H1 (cell line): ENCODE measurements at regions not wholly inside any gene's neighbourhood (a gene's known extent, or its start where the extent isn't known, plus 50 kb on each side); places are given as distances from the start of the nearest gene placed in this dataset.
A peak's percentile ranks its signal among the peaks of the same experiment; 100 is the strongest.

Source experiments
- CTCF ChIA-PET: fragments of 300-600 bp; sonication (Branson Sonifier 250); formaldehyde crosslinking; loops from one replicate; lab custom pipeline; 2021; ENCODE audit not compliant: partially characterized antibody; lab: Charles Lee
- POLR2A ChIA-PET: fragments of 300-600 bp; sonication (Branson Sonifier 250); formaldehyde crosslinking; loops from one replicate; lab custom pipeline; 2021; ENCODE audit warnings: inconsistent platforms; ENCODE audit not compliant: partially characterized antibody; lab: Charles Lee
- DNase-seq, 2 experiments: peaks; one replicate each; pipeline versions ENCODE4 v3.0.0 to v3.0.0-alpha.2; 2010 to 2022; ENCODE audit warnings: low spot score in 2 of 2, low read depth in 1 of 2, mixed read lengths in 1 of 2
- FAIRE-seq: peaks from 2 replicates; lab custom pipeline; 2011; peaks lifted over from hg19 to GRCh38; lab: Jason Lieb, UNC
- H2AFZ ChIP-seq: 2 replicates; pipeline ENCODE4 v1.8.1; 2012; ENCODE audit warnings: low read length, inconsistent platforms
- H2AK5ac ChIP-seq: 2 replicates; pipeline ENCODE4 v1.6.1; 2013; ENCODE audit warnings: low read depth, low read length
- H2BK120ac ChIP-seq: replicated peaks from 2 replicates; pipeline ENCODE3; 2013; ENCODE audit warnings: low read depth, low read length, inconsistent platforms
- H2BK12ac ChIP-seq: 2 replicates; pipeline ENCODE4 v1.6.1; 2013; ENCODE audit warnings: low read depth, low read length
- H2BK15ac ChIP-seq: 2 replicates; pipeline ENCODE4 v1.6.1; 2013; ENCODE audit warnings: low read length
- H2BK20ac ChIP-seq: 2 replicates; pipeline ENCODE4 v1.6.1; 2013; ENCODE audit warnings: low read length
- H2BK5ac ChIP-seq: 2 replicates; pipeline ENCODE4 v1.6.1; 2013; ENCODE audit warnings: low read depth, low read length
- H3K14ac ChIP-seq: 2 replicates; pipeline ENCODE4 v1.6.1; 2013; ENCODE audit warnings: inconsistent platforms; ENCODE audit not compliant: insufficient read length
- H3K18ac ChIP-seq: 2 replicates; pipeline ENCODE4 v1.6.1; 2013; ENCODE audit warnings: low read length; ENCODE audit errors: extremely low read depth
- H3K23ac ChIP-seq: 2 replicates; pipeline ENCODE4 v1.6.1; 2013; ENCODE audit warnings: inconsistent platforms; ENCODE audit not compliant: insufficient read length
- H3K23me2 ChIP-seq: 2 replicates; pipeline ENCODE4 v1.6.1; 2013; ENCODE audit warnings: low read depth, low read length
- H3K27ac ChIP-seq: 2 replicates; pipeline ENCODE4 v1.6.1; 2011; ENCODE audit warnings: low read depth, low read length, inconsistent platforms
- H3K27me3 ChIP-seq, 4 experiments: replicated peaks in 1 of 4; 1 replicate in 1 of 4; 2 replicates in 3 of 4; pipeline versions ENCODE4 v1.6.1 to v1.8.1; 2011 to 2013; ENCODE audit warnings: low read length in 3 of 4, mild to moderate bottlenecking in 3 of 4, inconsistent platforms in 2 of 4, mixed read lengths in 2 of 4, moderate library complexity in 1 of 4; ENCODE audit not compliant: control insufficient read depth in 3 of 4, insufficient read depth in 3 of 4; ENCODE audit errors: extremely low read depth in 1 of 4
- H3K36me3 ChIP-seq, 4 experiments: 2 replicates each; pipeline versions ENCODE4 v1.6.1 to v1.8.1; 2011 to 2013; ENCODE audit warnings: mild to moderate bottlenecking in 4 of 4, low read length in 3 of 4, moderate library complexity in 2 of 4, control low read depth in 1 of 4, inconsistent platforms in 1 of 4; ENCODE audit not compliant: insufficient read depth in 4 of 4, control insufficient read depth in 2 of 4
- H3K4ac ChIP-seq: replicated peaks from 2 replicates; pipeline ENCODE3; 2013; ENCODE audit warnings: low read length, low read depth, mixed read lengths, inconsistent platforms; ENCODE audit not compliant: insufficient read length
- H3K4me1 ChIP-seq, 4 experiments: replicated peaks in 1 of 4; 1 replicate in 1 of 4; 2 replicates in 3 of 4; pipeline versions ENCODE4 v1.6.1 to v1.8.1; 2011 to 2013; ENCODE audit warnings: low read length in 3 of 4, inconsistent platforms in 2 of 4, mixed read lengths in 1 of 4; ENCODE audit not compliant: insufficient read depth in 4 of 4, control insufficient read depth in 3 of 4
- H3K4me2 ChIP-seq, 2 experiments: 2 replicates each; pipeline versions ENCODE4 v1.6.1 to v1.8.1; 2011 to 2013; ENCODE audit warnings: low read depth in 2 of 2, low read length in 2 of 2, control low read depth in 1 of 2, inconsistent platforms in 1 of 2, mild to moderate bottlenecking in 1 of 2; ENCODE audit not compliant: insufficient read depth in 1 of 2
- H3K4me3 ChIP-seq, 4 experiments: fragments of 200-600, 300-600 bp in 1 of 4; sonication (generic), shearing (Covaris generic), sonication (Bioruptor Twin) in 1 of 4; 2 replicates each; pipeline versions ENCODE4 v1.5.1 to v1.8.1; 2011 to 2016; ENCODE audit warnings: low read length in 4 of 4, low read depth in 3 of 4, control low read depth in 2 of 4, inconsistent platforms in 2 of 4, mild to moderate bottlenecking in 2 of 4, mixed read lengths in 1 of 4, moderate library complexity in 1 of 4; ENCODE audit not compliant: insufficient read depth in 2 of 4; ENCODE audit errors: extremely low read depth in 1 of 4
- H3K56ac ChIP-seq: replicated peaks from 2 replicates; pipeline ENCODE3; 2013; ENCODE audit warnings: low read depth, mild to moderate bottlenecking, mixed read lengths, low read length, inconsistent platforms; ENCODE audit not compliant: insufficient read length
- H3K79me1 ChIP-seq: 2 replicates; pipeline ENCODE4 v1.6.1; 2013; ENCODE audit warnings: low read depth, low read length, control low read depth
- H3K79me2 ChIP-seq, 2 experiments: 2 replicates each; pipeline versions ENCODE4 v1.6.1 to v1.8.1; 2012 to 2013; ENCODE audit warnings: low read length in 2 of 2, mild to moderate bottlenecking in 2 of 2, inconsistent platforms in 1 of 2; ENCODE audit not compliant: insufficient read depth in 2 of 2, control insufficient read depth in 1 of 2
- H3K9ac ChIP-seq, 4 experiments: replicated peaks in 1 of 4; 1 replicate in 1 of 4; 2 replicates in 3 of 4; pipeline versions ENCODE4 v1.6.1 to v1.8.1; 2011 to 2013; ENCODE audit warnings: low read depth in 3 of 4, low read length in 3 of 4, control low read depth in 2 of 4, mild to moderate bottlenecking in 2 of 4, moderate library complexity in 2 of 4, inconsistent platforms in 1 of 4; ENCODE audit errors: extremely low read depth in 1 of 4
- H3K9me3 ChIP-seq, 2 experiments: 2 replicates each; pipeline versions ENCODE4 v1.6.1 to v1.8.1; 2012 to 2013; ENCODE audit warnings: mild to moderate bottlenecking in 2 of 2, moderate library complexity in 2 of 2, control low read depth in 1 of 2, inconsistent platforms in 1 of 2, low read depth in 1 of 2, low read length in 1 of 2, mixed read lengths in 1 of 2; ENCODE audit not compliant: insufficient read depth in 2 of 2
- H4K20me1 ChIP-seq, 2 experiments: replicated peaks in 1 of 2; 2 replicates each; pipeline versions ENCODE3 to v1.8.1; 2011 to 2013; ENCODE audit warnings: inconsistent platforms in 2 of 2, low read length in 2 of 2, mild to moderate bottlenecking in 1 of 2; ENCODE audit not compliant: insufficient read depth in 2 of 2, control insufficient read depth in 1 of 2
- H4K5ac ChIP-seq: 2 replicates; pipeline ENCODE4 v1.6.1; 2013; ENCODE audit warnings: low read length, low read depth, mixed read lengths, inconsistent platforms; ENCODE audit not compliant: insufficient read length
- H4K8ac ChIP-seq: 2 replicates; pipeline ENCODE4 v1.8.0; 2013; ENCODE audit warnings: mild to moderate bottlenecking, moderate library complexity, low read length, inconsistent platforms; ENCODE audit not compliant: insufficient read depth; ENCODE audit errors: extremely low read depth
- H4K91ac ChIP-seq: replicated peaks from 2 replicates; pipeline ENCODE3; 2013; ENCODE audit warnings: low read length, mixed read lengths, inconsistent platforms; ENCODE audit not compliant: insufficient read length
- CBX5 ChIP-seq: fragments of 300-800, 300-1000 bp; sonication (generic); IDR thresholded peaks from 2 replicates; pipeline ENCODE4 v1.7.1; 2016; ENCODE audit warnings: antibody characterized with exemption, low read length, low read depth
- CREB1 ChIP-seq: IDR thresholded peaks from 2 replicates; pipeline ENCODE4 v1.6.1; 2012; ENCODE audit warnings: inconsistent platforms
- HDAC6 ChIP-seq: IDR thresholded peaks from one replicate; pipeline ENCODE4 v1.7.1; 2012; ENCODE audit warnings: low read depth, mild to moderate bottlenecking, inconsistent platforms, low read length, moderate library complexity
- KDM4A ChIP-seq: IDR thresholded peaks from one replicate; pipeline ENCODE4 v1.7.1; 2012; ENCODE audit warnings: low read depth, mild to moderate bottlenecking, moderate library complexity, low read length, inconsistent platforms; ENCODE audit not compliant: severe bottlenecking
- MAFK ChIP-seq: IDR thresholded peaks from 2 replicates; pipeline ENCODE4 v1.6.1; 2012; ENCODE audit warnings: low read depth, mild to moderate bottlenecking, improper control_type of control experiment, low read length
- NRF1 ChIP-seq: IDR thresholded peaks from 2 replicates; pipeline ENCODE4 v1.6.1; 2011; ENCODE audit warnings: mild to moderate bottlenecking, low read depth, low read length, improper control_type of control experiment
- PHF8 ChIP-seq: fragments of 200-600 bp; sonication (generic); conservative IDR thresholded peaks from 2 replicates; pipeline ENCODE4 v1.7.1; 2012; ENCODE audit warnings: low read depth, mild to moderate bottlenecking, inconsistent platforms, low read length, moderate library complexity
- SP2 ChIP-seq: IDR thresholded peaks from 2 replicates; pipeline ENCODE4 v1.6.1; 2012; ENCODE audit warnings: mild to moderate bottlenecking, low read length, inconsistent platforms
- TAF7 ChIP-seq: optimal IDR thresholded peaks from 2 replicates; pipeline ENCODE3; 2011; ENCODE audit warnings: low read depth, mild to moderate bottlenecking, inconsistent platforms, low read length, moderate library complexity, borderline replicate concordance
- TBP ChIP-seq: IDR thresholded peaks from 2 replicates; pipeline ENCODE4 v1.6.1; 2011; ENCODE audit warnings: low read depth, low read length, improper control_type of control experiment
- WGBS, 2 experiments: shearing (Covaris generic) in 1 of 2; methylation state at CpG; one replicate each; pipeline versions ENCODE4 v1.1.6 to v1.1.7; 2013 to 2015; ENCODE audit warnings: low lambda C conversion rate in 2 of 2, mixed read lengths in 2 of 2, inconsistent platforms in 1 of 2, low coverage in 1 of 2, missing lambda C conversion rate in 1 of 2; ENCODE audit not compliant: insufficient replicate concordance in 2 of 2, insufficient coverage in 1 of 2, insufficient read length in 1 of 2; ENCODE audit errors: extremely low coverage in 1 of 2, missing lambda C conversion rate in 1 of 2; 5-methylcytosine and 5-hydroxymethylcytosine counted together
- TF ChIP-seq, protein P1 (sequence below): IDR thresholded peaks from 2 replicates; pipeline ENCODE4 v1.6.1; 2011; ENCODE audit warnings: low read length, improper control_type of control experiment
- TF ChIP-seq, protein P2 (sequence below): IDR thresholded peaks from 2 replicates; pipeline ENCODE4 v1.6.1; 2012; ENCODE audit warnings: inconsistent platforms
- TF ChIP-seq, protein P3 (sequence below): IDR thresholded peaks from 2 replicates; pipeline ENCODE4 v1.6.1; 2012; ENCODE audit warnings: inconsistent platforms

DNA sequence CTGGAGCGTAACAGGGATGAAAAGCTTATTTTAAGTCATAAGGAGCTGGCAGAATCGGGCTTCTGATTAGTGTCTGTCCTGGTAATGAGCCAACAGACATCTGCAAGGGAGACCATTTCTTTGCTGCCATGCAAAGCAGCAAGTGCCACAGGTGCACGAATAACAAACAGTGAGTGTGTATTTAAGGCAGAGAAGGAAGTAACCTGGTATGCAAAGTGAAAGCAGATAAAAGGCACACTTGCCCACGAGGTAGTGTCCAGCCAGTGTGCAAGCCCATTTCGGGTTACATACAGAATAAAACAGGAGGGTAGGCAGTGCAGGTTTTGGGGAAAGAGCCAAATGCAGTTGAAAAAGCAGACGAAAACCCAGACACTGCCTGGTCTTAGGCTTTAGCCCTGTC lies 1153.7 kb downstream of the SI start:
- FAIRE-seq (no peak), DNase-seq (no peak)
- Histone ChIP-seq H4K8ac (no peak overlapping the region), H4K91ac (no peak overlapping the region), H3K27ac (no peak overlapping the region), H2BK12ac (0 out of 2 replicates have a peak overlapping the region, but pooled peaks have one; percentile 19), H3K14ac (no peak overlapping the region), H3K4me1 (peaks cover 0 to 4% (median 2%) of the 10 kb centered on the region in 4 experiments; a peak in 2 of 7 replicates), H4K5ac (no peak overlapping the region), H4K20me1 (no peaks in the 10 kb centered on the region), H3K9ac (no peak overlapping the region), H3K36me3 (no peaks in the 10 kb centered on the region; a peak in 1 of 8 replicates), H3K79me1 (no peaks in the 10 kb centered on the region), H3K4ac (no peak overlapping the region), H3K56ac (no peak overlapping the region), H3K9me3 (no peaks in the 10 kb centered on the region; a peak in 1 of 4 replicates), H2BK5ac (peak overlapping the region; percentile 28; the same call in 1 of the 2 replicates), H2AK5ac (no peak overlapping the region), H3K4me2 (no peak overlapping the region), H3K23ac (no peak overlapping the region), H2AFZ (peak overlapping the region; percentile 76; the same call in 1 of the 2 replicates), H2BK120ac (no peak overlapping the region), H3K23me2 (no peaks in the 10 kb centered on the region), H3K18ac (no peak overlapping the region), H3K4me3 (no peak overlapping the region), H2BK15ac (no peak overlapping the region), H2BK20ac (no peak overlapping the region), H3K79me2 (no peaks in the 10 kb centered on the region), H3K27me3 (no peaks in the 10 kb centered on the region)
- ChIA-PET CTCF (interaction anchor here (1.7 kb wide), 1 partner anchor 26 kb away, joined by 5 read pairs; no protein-coding TSS in a partner anchor), POLR2A (no interaction called here)
- 77% methylated on average over 6 of the region's 6 CpGs; no CpG with 5 or more reads in 1 of the 2 experiments for WGBS, 2 experiments
- TF ChIP-seq, protein P1, sequence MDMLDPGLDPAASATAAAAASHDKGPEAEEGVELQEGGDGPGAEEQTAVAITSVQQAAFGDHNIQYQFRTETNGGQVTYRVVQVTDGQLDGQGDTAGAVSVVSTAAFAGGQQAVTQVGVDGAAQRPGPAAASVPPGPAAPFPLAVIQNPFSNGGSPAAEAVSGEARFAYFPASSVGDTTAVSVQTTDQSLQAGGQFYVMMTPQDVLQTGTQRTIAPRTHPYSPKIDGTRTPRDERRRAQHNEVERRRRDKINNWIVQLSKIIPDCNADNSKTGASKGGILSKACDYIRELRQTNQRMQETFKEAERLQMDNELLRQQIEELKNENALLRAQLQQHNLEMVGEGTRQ, result no peak
- TF ChIP-seq MAFK (no peak), HDAC6 (no peak), TBP (no peak), TAF7 (no peak), KDM4A (no peak), CREB1 (no peak), PHF8 (no peak), NRF1 (no peak), SP2 (no peak), CBX5 (no peak)
- TF ChIP-seq, protein P2, sequence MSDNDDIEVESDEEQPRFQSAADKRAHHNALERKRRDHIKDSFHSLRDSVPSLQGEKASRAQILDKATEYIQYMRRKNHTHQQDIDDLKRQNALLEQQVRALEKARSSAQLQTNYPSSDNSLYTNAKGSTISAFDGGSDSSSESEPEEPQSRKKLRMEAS, result no peak
- TF ChIP-seq, protein P3, sequence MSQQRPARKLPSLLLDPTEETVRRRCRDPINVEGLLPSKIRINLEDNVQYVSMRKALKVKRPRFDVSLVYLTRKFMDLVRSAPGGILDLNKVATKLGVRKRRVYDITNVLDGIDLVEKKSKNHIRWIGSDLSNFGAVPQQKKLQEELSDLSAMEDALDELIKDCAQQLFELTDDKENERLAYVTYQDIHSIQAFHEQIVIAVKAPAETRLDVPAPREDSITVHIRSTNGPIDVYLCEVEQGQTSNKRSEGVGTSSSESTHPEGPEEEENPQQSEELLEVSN, result no peak
